ENCODE measurements at regions not wholly inside any gene's neighbourhood (a gene's known extent, or its start where the extent isn't known, plus 50 kb on each side); places are given as distances from the start of the nearest gene placed in this dataset.

- Histone ChIP-seq H3K23ac (ENCODE audit: low read length in 2 of 2) (no peak overlapping the region), H3K4me2 (ENCODE audit: low read length, poor library complexity, severe bottlenecking) (peak overlapping the region; percentile 43), H3K9me3 (ENCODE audit: control insufficient read depth, low read length) (no peaks in the 10 kb centered on the region), H2BK12ac (ENCODE audit: low read length in 2 of 2) (peak overlapping the region in 1 of 2 experiments; percentile 39), H4K8ac (ENCODE audit: low read length) (no peak overlapping the region), H3K27ac (ENCODE audit: low read length, poor library complexity, severe bottlenecking) (peak overlapping the region; percentile 96), H3K27me3 (ENCODE audit: control insufficient read depth in 1 of 2, insufficient read depth in 1 of 2, low read length in 2 of 2) (no peaks in the 10 kb centered on the region), H3K18ac (ENCODE audit: low read depth in 1 of 2, low read length in 2 of 2) (peak overlapping the region in 1 of 2 experiments; percentile 62), H3K79me1 (replicated peaks; ENCODE audit: low read length, poor library complexity, severe bottlenecking) (no peaks in the 10 kb centered on the region), H2AK5ac (ENCODE audit: low read length, severe bottlenecking) (no peak overlapping the region), H4K91ac (ENCODE audit: low read length) (no peak overlapping the region), H3K9ac (ENCODE audit: low read length) (peak overlapping the region; percentile 91), H2BK120ac (ENCODE audit: low read depth, low read length) (no peak overlapping the region), H3K4ac (ENCODE audit: low read depth in 1 of 2, low read length in 2 of 2) (no peak overlapping the region), H3K36me3 (ENCODE audit: control insufficient read depth in 1 of 2, insufficient read depth in 2 of 2, low read depth in 1 of 2, low read length in 2 of 2) (peaks cover 25 to 88% of the 10 kb centered on the region in 2 experiments), H2AFZ (ENCODE audit: low read depth, low read length) (no peak overlapping the region), H3K14ac (ENCODE audit: low read length in 2 of 2) (no peak overlapping the region), H2BK15ac (ENCODE audit: low read depth, poor library complexity, severe bottlenecking) (no peak overlapping the region), H3K4me3 (ENCODE audit: insufficient read depth in 1 of 2, low read depth in 1 of 2, low read length in 2 of 2) (peak overlapping the region in 1 of 2 experiments; percentile 67), H2BK5ac (ENCODE audit: low read depth, low read length, poor library complexity, severe bottlenecking) (peak overlapping the region; percentile 79), H3K4me1 (ENCODE audit: control insufficient read depth, insufficient read depth, low read depth, low read length) (peaks cover 31% of the 10 kb centered on the region)
- WGBS: no CpG with 5 or more reads among the region's 1 CpG
- no peak for DNase-seq
Measured at GRCh38 chr7:130906575-130906974, 172.6 kb upstream of the KLF14 start.

GRCh38 chr7:130907439-130907838, 173.4 kb upstream of the KLF14 start:
- Histone ChIP-seq H3K14ac (ENCODE audit: low read length in 2 of 2) (no peak overlapping the region), H3K4me3 (ENCODE audit: insufficient read depth in 1 of 2, low read depth in 1 of 2, low read length in 2 of 2) (peak overlapping the region in 1 of 2 experiments; percentile 69), H3K79me1 (replicated peaks; ENCODE audit: low read length, poor library complexity, severe bottlenecking) (no peaks in the 10 kb centered on the region), H4K8ac (ENCODE audit: low read length) (no peak overlapping the region), H4K91ac (ENCODE audit: low read length) (no peak overlapping the region), H3K23ac (ENCODE audit: low read length in 2 of 2) (no peak overlapping the region), H3K27ac (ENCODE audit: low read length, poor library complexity, severe bottlenecking) (peak overlapping the region; percentile 96), H3K18ac (ENCODE audit: low read depth in 1 of 2, low read length in 2 of 2) (no peak overlapping the region), H3K27me3 (ENCODE audit: control insufficient read depth in 1 of 2, insufficient read depth in 1 of 2, low read length in 2 of 2) (no peaks in the 10 kb centered on the region), H2BK15ac (ENCODE audit: low read depth, poor library complexity, severe bottlenecking) (no peak overlapping the region), H3K9ac (ENCODE audit: low read length) (peak overlapping the region; percentile 91), H3K4me1 (ENCODE audit: control insufficient read depth, insufficient read depth, low read depth, low read length) (peaks cover 26% of the 10 kb centered on the region), H2BK120ac (ENCODE audit: low read depth, low read length) (no peak overlapping the region), H3K9me3 (ENCODE audit: control insufficient read depth, low read length) (no peaks in the 10 kb centered on the region), H2AK5ac (ENCODE audit: low read length, severe bottlenecking) (no peak overlapping the region), H3K36me3 (ENCODE audit: control insufficient read depth in 1 of 2, insufficient read depth in 2 of 2, low read depth in 1 of 2, low read length in 2 of 2) (peaks cover 19 to 79% of the 10 kb centered on the region in 2 experiments), H3K4ac (ENCODE audit: low read depth in 1 of 2, low read length in 2 of 2) (no peak overlapping the region), H2BK5ac (ENCODE audit: low read depth, low read length, poor library complexity, severe bottlenecking) (no peak overlapping the region), H3K4me2 (ENCODE audit: low read length, poor library complexity, severe bottlenecking) (no peak overlapping the region), H2AFZ (ENCODE audit: low read depth, low read length) (no peak overlapping the region), H2BK12ac (ENCODE audit: low read length in 2 of 2) (no peak overlapping the region)
- DNase-seq: peak; percentile 33
- WGBS: 44% methylated on average over 4 of the region's 4 CpGs

- peak overlapping the region; percentile 97 for H3K9ac ChIP-seq (ENCODE audit: low read length)
- no peak overlapping the region for H3K23ac ChIP-seq (ENCODE audit: low read length in 2 of 2)
- no peak overlapping the region for H3K14ac ChIP-seq (ENCODE audit: low read length in 2 of 2)
- 84% methylated on average over 8 of the region's 11 CpGs for WGBS
- no peak overlapping the region for H3K18ac ChIP-seq (ENCODE audit: low read depth in 1 of 2, low read length in 2 of 2)
- H3K4me1 ChIP-seq (ENCODE audit: control insufficient read depth, insufficient read depth, low read depth, low read length): peaks cover 18% of the 10 kb centered on the region
- no peaks in the 10 kb centered on the region for H3K9me3 ChIP-seq (ENCODE audit: control insufficient read depth, low read length)
- peaks cover 16 to 68% of the 10 kb centered on the region in 2 experiments for H3K36me3 ChIP-seq (ENCODE audit: control insufficient read depth in 1 of 2, insufficient read depth in 2 of 2, low read depth in 1 of 2, low read length in 2 of 2)
- no peak for DNase-seq
- no peaks in the 10 kb centered on the region for H3K79me1 ChIP-seq (replicated peaks; ENCODE audit: low read length, poor library complexity, severe bottlenecking)
- no peak overlapping the region for H2AFZ ChIP-seq (ENCODE audit: low read depth, low read length)
- no peak overlapping the region for H2AK5ac ChIP-seq (ENCODE audit: low read length, severe bottlenecking)
- H3K4me3 ChIP-seq (ENCODE audit: insufficient read depth in 1 of 2, low read depth in 1 of 2, low read length in 2 of 2): peak overlapping the region in 1 of 2 experiments; percentile 91
- no peaks in the 10 kb centered on the region for H3K27me3 ChIP-seq (ENCODE audit: control insufficient read depth in 1 of 2, insufficient read depth in 1 of 2, low read length in 2 of 2)
- peak overlapping the region; percentile 99 for H3K27ac ChIP-seq (ENCODE audit: low read length, poor library complexity, severe bottlenecking)
- peak overlapping the region; percentile 21 for H2BK120ac ChIP-seq (ENCODE audit: low read depth, low read length)
- no peak overlapping the region for H2BK12ac ChIP-seq (ENCODE audit: low read length in 2 of 2)
- H2BK15ac ChIP-seq (ENCODE audit: low read depth, poor library complexity, severe bottlenecking): no peak overlapping the region
- no peak overlapping the region for H3K4ac ChIP-seq (ENCODE audit: low read depth in 1 of 2, low read length in 2 of 2)
- H4K91ac ChIP-seq (ENCODE audit: low read length): no peak overlapping the region
- peak overlapping the region; percentile 23 for H4K8ac ChIP-seq (ENCODE audit: low read length)
- no peak overlapping the region for H3K4me2 ChIP-seq (ENCODE audit: low read length, poor library complexity, severe bottlenecking)
- H2BK5ac ChIP-seq (ENCODE audit: low read depth, low read length, poor library complexity, severe bottlenecking): no peak overlapping the region
Measured at GRCh38 chr7:130908345-130909160, 174.5 kb upstream of the KLF14 start.

GRCh38 chr7:130909161-130909836, 175.3 kb upstream of the KLF14 start:
- 66% methylated on average over 14 of the region's 14 CpGs for WGBS
- Histone ChIP-seq H3K4me3 (ENCODE audit: insufficient read depth in 1 of 2, low read depth in 1 of 2, low read length in 2 of 2) (peak overlapping the region; percentile 48 to 91), H3K18ac (ENCODE audit: low read depth in 1 of 2, low read length in 2 of 2) (peak overlapping the region; percentile 76 to 79), H3K27ac (ENCODE audit: low read length, poor library complexity, severe bottlenecking) (peak overlapping the region; percentile 99), H2BK12ac (ENCODE audit: low read length in 2 of 2) (peak overlapping the region; percentile 50 to 94), H2AK5ac (ENCODE audit: low read length, severe bottlenecking) (peak overlapping the region; percentile 10), H3K4ac (ENCODE audit: low read depth in 1 of 2, low read length in 2 of 2) (peak overlapping the region; percentile 1 to 52), H2BK120ac (ENCODE audit: low read depth, low read length) (peak overlapping the region; percentile 21), H3K36me3 (ENCODE audit: control insufficient read depth in 1 of 2, insufficient read depth in 2 of 2, low read depth in 1 of 2, low read length in 2 of 2) (peaks cover 16 to 63% of the 10 kb centered on the region in 2 experiments), H3K79me1 (replicated peaks; ENCODE audit: low read length, poor library complexity, severe bottlenecking) (no peaks in the 10 kb centered on the region), H2AFZ (ENCODE audit: low read depth, low read length) (no peak overlapping the region), H4K8ac (ENCODE audit: low read length) (peak overlapping the region; percentile 83), H3K23ac (ENCODE audit: low read length in 2 of 2) (peak overlapping the region in 1 of 2 experiments; percentile 16), H2BK15ac (ENCODE audit: low read depth, poor library complexity, severe bottlenecking) (no peak overlapping the region), H3K27me3 (ENCODE audit: control insufficient read depth in 1 of 2, insufficient read depth in 1 of 2, low read length in 2 of 2) (no peaks in the 10 kb centered on the region), H3K9me3 (ENCODE audit: control insufficient read depth, low read length) (no peaks in the 10 kb centered on the region), H3K4me1 (ENCODE audit: control insufficient read depth, insufficient read depth, low read depth, low read length) (peaks cover 19% of the 10 kb centered on the region), H4K91ac (ENCODE audit: low read length) (peak overlapping the region; percentile 54), H3K4me2 (ENCODE audit: low read length, poor library complexity, severe bottlenecking) (peak overlapping the region; percentile 50), H3K9ac (ENCODE audit: low read length) (peak overlapping the region; percentile 97), H2BK5ac (ENCODE audit: low read depth, low read length, poor library complexity, severe bottlenecking) (no peak overlapping the region), H3K14ac (ENCODE audit: low read length in 2 of 2) (peak overlapping the region in 1 of 2 experiments; percentile 14)
- no peak for DNase-seq

Data from mesenchymal stem cell (in vitro differentiated cells and primary cell).